ENCODE measurements at regions not wholly inside any gene's neighbourhood (a gene's known extent, or its start where the extent isn't known, plus 50 kb on each side); places are given as distances from the start of the nearest gene placed in this dataset.

DNA sequence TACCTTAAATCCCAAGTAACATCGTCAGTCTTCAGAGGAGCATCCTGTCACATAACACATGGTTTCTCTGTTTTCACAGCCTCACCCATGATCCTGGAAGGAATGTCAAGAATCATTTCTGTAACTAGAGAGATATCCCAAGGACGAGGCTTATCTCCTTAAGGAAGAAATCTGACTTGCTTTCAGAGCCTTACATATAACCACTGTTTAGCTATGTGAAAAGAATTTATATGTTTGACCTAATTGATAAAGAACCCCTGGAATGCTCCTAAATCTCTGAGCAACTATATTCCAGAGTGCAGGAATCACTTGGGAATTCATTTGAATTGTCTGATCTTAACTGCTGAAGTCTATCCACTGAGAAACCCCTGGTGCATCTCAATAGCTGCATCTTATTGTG is 243.1 kb downstream of the ALDH8A1 start:
- Histone ChIP-seq H3K27me3 (ENCODE audit: insufficient read depth, low read length, poor library complexity, severe bottlenecking) (no peaks in the 10 kb centered on the region), H3K79me2 (ENCODE audit: insufficient read depth, low read length) (no peaks in the 10 kb centered on the region), H3F3A (ENCODE audit: low read depth) (0 out of 2 replicates have a peak, but pooled peaks cover under 1% of the 10 kb centered on the region), H3K4me1 (ENCODE audit: insufficient read depth, low read length, poor library complexity, severe bottlenecking) (no peaks in the 10 kb centered on the region), H3K9me2 (replicated peaks; ENCODE audit: low read depth, low read length) (no peaks in the 10 kb centered on the region), H3K9me3 (ENCODE audit: insufficient read depth, low read depth, low read length) (no peaks in the 10 kb centered on the region), H3K4me2 (ENCODE audit: low read depth, low read length, poor library complexity, severe bottlenecking) (no peak overlapping the region), H3K4me3 (ENCODE audit: low read length, poor library complexity, severe bottlenecking) (no peak overlapping the region), H3K9ac (ENCODE audit: low read depth, low read length, poor library complexity, severe bottlenecking) (no peak overlapping the region), H2AFZ (ENCODE audit: low read length) (no peak overlapping the region), H4K20me1 (ENCODE audit: insufficient read depth, low read length, poor library complexity, severe bottlenecking) (no peaks in the 10 kb centered on the region), H3K36me3 (ENCODE audit: insufficient read depth, low read length) (no peaks in the 10 kb centered on the region)
- TF ChIP-seq EZH2phosphoT487 (IDR thresholded peaks at IDR 0.05; ENCODE audit: borderline replicate concordance), result no peak
- TF ChIP-seq, protein P1, sequence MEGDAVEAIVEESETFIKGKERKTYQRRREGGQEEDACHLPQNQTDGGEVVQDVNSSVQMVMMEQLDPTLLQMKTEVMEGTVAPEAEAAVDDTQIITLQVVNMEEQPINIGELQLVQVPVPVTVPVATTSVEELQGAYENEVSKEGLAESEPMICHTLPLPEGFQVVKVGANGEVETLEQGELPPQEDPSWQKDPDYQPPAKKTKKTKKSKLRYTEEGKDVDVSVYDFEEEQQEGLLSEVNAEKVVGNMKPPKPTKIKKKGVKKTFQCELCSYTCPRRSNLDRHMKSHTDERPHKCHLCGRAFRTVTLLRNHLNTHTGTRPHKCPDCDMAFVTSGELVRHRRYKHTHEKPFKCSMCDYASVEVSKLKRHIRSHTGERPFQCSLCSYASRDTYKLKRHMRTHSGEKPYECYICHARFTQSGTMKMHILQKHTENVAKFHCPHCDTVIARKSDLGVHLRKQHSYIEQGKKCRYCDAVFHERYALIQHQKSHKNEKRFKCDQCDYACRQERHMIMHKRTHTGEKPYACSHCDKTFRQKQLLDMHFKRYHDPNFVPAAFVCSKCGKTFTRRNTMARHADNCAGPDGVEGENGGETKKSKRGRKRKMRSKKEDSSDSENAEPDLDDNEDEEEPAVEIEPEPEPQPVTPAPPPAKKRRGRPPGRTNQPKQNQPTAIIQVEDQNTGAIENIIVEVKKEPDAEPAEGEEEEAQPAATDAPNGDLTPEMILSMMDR (conservative IDR thresholded peaks at IDR 0.05; ENCODE audit: low read length), result no peak

DNA sequence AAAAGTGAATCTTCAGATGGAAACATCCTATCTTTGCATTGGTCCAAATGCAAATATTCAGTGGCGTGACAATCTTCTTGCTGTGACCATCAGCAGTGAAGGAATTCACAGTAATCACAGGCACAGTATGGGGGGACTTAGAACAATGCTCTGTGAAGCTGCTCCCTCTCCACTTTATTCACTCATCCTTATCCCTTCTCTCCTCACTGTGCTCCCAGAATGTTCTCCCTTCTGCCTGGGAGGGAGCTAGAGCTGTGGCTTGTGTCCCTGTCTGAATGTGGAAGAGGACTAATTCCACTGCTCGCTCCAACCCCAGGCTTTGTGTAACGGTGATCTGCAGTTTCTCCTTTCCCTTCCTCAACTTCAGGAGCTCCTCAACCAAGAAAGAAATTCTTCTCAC is 243.7 kb downstream of the ALDH8A1 start:
- H3K27me3 ChIP-seq (ENCODE audit: insufficient read depth, low read length, poor library complexity, severe bottlenecking), result no peaks in the 10 kb centered on the region
- H3K36me3 ChIP-seq (ENCODE audit: insufficient read depth, low read length), result no peaks in the 10 kb centered on the region
- no peaks in the 10 kb centered on the region for H3F3A ChIP-seq (ENCODE audit: low read depth)
- no peak overlapping the region for H3K9ac ChIP-seq (ENCODE audit: low read depth, low read length, poor library complexity, severe bottlenecking)
- no peaks in the 10 kb centered on the region for H3K4me1 ChIP-seq (ENCODE audit: insufficient read depth, low read length, poor library complexity, severe bottlenecking)
- no peak overlapping the region for H2AFZ ChIP-seq (ENCODE audit: low read length)
- H3K9me3 ChIP-seq (ENCODE audit: insufficient read depth, low read depth, low read length), result no peaks in the 10 kb centered on the region
- no peak for TF ChIP-seq EZH2phosphoT487 (IDR thresholded peaks at IDR 0.05; ENCODE audit: borderline replicate concordance)
- TF ChIP-seq, protein P1 (conservative IDR thresholded peaks at IDR 0.05; ENCODE audit: low read length), result no peak
- no peak overlapping the region for H3K4me2 ChIP-seq (ENCODE audit: low read depth, low read length, poor library complexity, severe bottlenecking)
- H3K4me3 ChIP-seq (ENCODE audit: low read length, poor library complexity, severe bottlenecking), result no peak overlapping the region
- no peaks in the 10 kb centered on the region for H4K20me1 ChIP-seq (ENCODE audit: insufficient read depth, low read length, poor library complexity, severe bottlenecking)
- no peaks in the 10 kb centered on the region for H3K79me2 ChIP-seq (ENCODE audit: insufficient read depth, low read length)
- H3K9me2 ChIP-seq (replicated peaks; ENCODE audit: low read depth, low read length), result no peaks in the 10 kb centered on the region

DNA sequence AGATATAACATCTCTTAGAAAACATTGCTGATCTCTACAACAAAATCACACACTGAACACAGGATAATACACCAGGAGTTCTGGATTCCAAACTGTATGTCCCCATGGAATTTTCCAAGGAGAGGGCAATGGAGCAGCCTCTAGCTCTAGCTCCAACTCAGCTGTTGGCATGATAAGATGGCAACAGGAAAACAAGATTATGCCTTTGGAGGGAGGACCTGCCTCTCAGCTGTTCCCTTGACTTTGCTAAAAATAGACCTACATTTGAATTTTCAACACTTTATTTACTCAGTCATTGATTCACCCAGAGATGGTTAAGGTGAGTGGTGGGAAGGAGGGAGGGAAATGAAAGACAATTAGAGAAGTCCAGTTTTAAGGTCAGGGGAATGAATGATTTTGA is 246.7 kb downstream of the ALDH8A1 start:
- Histone ChIP-seq H3K4me1 (ENCODE audit: insufficient read depth, low read length, poor library complexity, severe bottlenecking) (no peaks in the 10 kb centered on the region), H3K4me2 (ENCODE audit: low read depth, low read length, poor library complexity, severe bottlenecking) (no peak overlapping the region), H3K36me3 (ENCODE audit: insufficient read depth, low read length) (no peaks in the 10 kb centered on the region), H3K9me3 (ENCODE audit: insufficient read depth, low read depth, low read length) (no peaks in the 10 kb centered on the region), H2AFZ (ENCODE audit: low read length) (no peak overlapping the region), H3K9me2 (replicated peaks; ENCODE audit: low read depth, low read length) (no peaks in the 10 kb centered on the region), H3K27me3 (ENCODE audit: insufficient read depth, low read length, poor library complexity, severe bottlenecking) (no peaks in the 10 kb centered on the region), H4K20me1 (ENCODE audit: insufficient read depth, low read length, poor library complexity, severe bottlenecking) (no peaks in the 10 kb centered on the region), H3K79me2 (ENCODE audit: insufficient read depth, low read length) (no peaks in the 10 kb centered on the region), H3F3A (ENCODE audit: low read depth) (no peaks in the 10 kb centered on the region), H3K9ac (ENCODE audit: low read depth, low read length, poor library complexity, severe bottlenecking) (no peak overlapping the region), H3K4me3 (ENCODE audit: low read length, poor library complexity, severe bottlenecking) (no peak overlapping the region)
- no peak for TF ChIP-seq EZH2phosphoT487 (IDR thresholded peaks at IDR 0.05; ENCODE audit: borderline replicate concordance)
- TF ChIP-seq, protein P1 (conservative IDR thresholded peaks at IDR 0.05; ENCODE audit: low read length), result no peak

Data from Loucy (cell line).